ENCODE measurements at regions not wholly inside any gene's neighbourhood (a gene's known extent, or its start where the extent isn't known, plus 50 kb on each side); places are given as distances from the start of the nearest gene placed in this dataset.

- no peak for TF ChIP-seq MLX (CRISPR knock-in tag; IDR thresholded peaks at IDR 0.05)
- TF ChIP-seq USF2 (CRISPR knock-in tag; IDR thresholded peaks at IDR 0.05) = no peak
- no peak for TF ChIP-seq STAT6 (CRISPR knock-in tag; conservative IDR thresholded peaks at IDR 0.05; ENCODE audit: low read depth)
- TF ChIP-seq FOXP4 (CRISPR knock-in tag; IDR thresholded peaks at IDR 0.05) = no peak
These were observed 73.3 kb downstream of the SOX3 start for GRCh38 chrX:140431521-140431920.

Data from WTC11 (cell line).